H1 (cell line): ENCODE measurements at regions not wholly inside any gene's neighbourhood (a gene's known extent, or its start where the extent isn't known, plus 50 kb on each side); places are given as distances from the start of the nearest gene placed in this dataset.
A peak's percentile ranks its signal among the peaks of the same experiment; 100 is the strongest.

Experiments
- CBX8 ChIP-seq: fragments of 300-800, 300-1000 bp; sonication (generic); IDR thresholded peaks from 2 replicates; pipeline ENCODE4 v1.7.1; 2016; ENCODE audit warnings: low read depth, low read length, borderline replicate concordance
- CHD1 ChIP-seq: IDR thresholded peaks from 2 replicates; pipeline ENCODE4 v1.6.1; 2012; ENCODE audit warnings: low read depth, low read length, improper control_type of control experiment
- CHD2 ChIP-seq: IDR thresholded peaks from 2 replicates; pipeline ENCODE4 v1.6.1; 2012; ENCODE audit warnings: low read length, improper control_type of control experiment
- PHF8 ChIP-seq: fragments of 200-600 bp; sonication (generic); conservative IDR thresholded peaks from 2 replicates; pipeline ENCODE4 v1.7.1; 2012; ENCODE audit warnings: low read depth, mild to moderate bottlenecking, inconsistent platforms, low read length, moderate library complexity
- RAD21 ChIP-seq, 2 experiments: IDR thresholded peaks in 1 of 2; conservative IDR thresholded peaks in 1 of 2; 2 replicates each; pipeline ENCODE4 v1.6.1; 2011; ENCODE audit warnings: low read depth in 2 of 2, low read length in 2 of 2, improper control_type of control experiment in 1 of 2, inconsistent platforms in 1 of 2, mild to moderate bottlenecking in 1 of 2, moderate library complexity in 1 of 2
- TBP ChIP-seq: IDR thresholded peaks from 2 replicates; pipeline ENCODE4 v1.6.1; 2011; ENCODE audit warnings: low read depth, low read length, improper control_type of control experiment
- TCF12 ChIP-seq: IDR thresholded peaks from 2 replicates; pipeline ENCODE4 v1.6.1; 2011; ENCODE audit warnings: low read depth, mild to moderate bottlenecking, low read length
- TF ChIP-seq, protein P1 (sequence below), 3 experiments: IDR thresholded peaks; 1 replicate in 2 of 3; 2 replicates in 1 of 3; pipeline versions ENCODE4 v1.5.1 to v1.6.1; 2011; ENCODE audit warnings: low read length in 3 of 3, mild to moderate bottlenecking in 3 of 3, inconsistent platforms in 2 of 3, low read depth in 1 of 3, moderate library complexity in 1 of 3; ENCODE audit not compliant: insufficient read depth in 1 of 3; ENCODE audit errors: control extremely low read depth in 1 of 3
- TF ChIP-seq, protein P2 (sequence below): fragments of 300-600 bp; sonication (generic); IDR thresholded peaks from 2 replicates; pipeline ENCODE4 v1.7.1; 2012; ENCODE audit warnings: low read length, moderate library complexity, mild to moderate bottlenecking, inconsistent platforms; ENCODE audit not compliant: insufficient replicate concordance

DNA sequence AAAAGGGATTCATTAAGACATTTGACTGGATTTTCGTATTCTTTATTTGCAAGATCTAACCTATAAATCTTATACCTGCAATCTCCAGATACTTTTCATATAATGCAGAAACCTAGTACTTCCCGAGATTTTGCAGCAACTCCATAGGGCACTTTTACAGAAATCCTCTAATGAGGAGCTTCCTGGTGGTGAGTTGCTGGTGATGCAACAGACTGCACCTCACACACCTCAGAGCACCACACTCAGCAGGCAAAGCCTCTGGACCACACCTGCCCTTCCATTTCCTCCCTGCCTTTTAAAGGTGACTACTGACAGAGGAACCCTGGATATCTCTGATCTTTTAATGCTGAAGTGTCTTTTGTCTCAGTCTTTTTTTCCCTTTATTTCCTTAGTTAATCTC is 289.4 kb downstream of the TRAM1L1 start (continued):
- TF ChIP-seq PHF8 = no peak
- TF ChIP-seq TBP = no peak
- TF ChIP-seq, protein P1, sequence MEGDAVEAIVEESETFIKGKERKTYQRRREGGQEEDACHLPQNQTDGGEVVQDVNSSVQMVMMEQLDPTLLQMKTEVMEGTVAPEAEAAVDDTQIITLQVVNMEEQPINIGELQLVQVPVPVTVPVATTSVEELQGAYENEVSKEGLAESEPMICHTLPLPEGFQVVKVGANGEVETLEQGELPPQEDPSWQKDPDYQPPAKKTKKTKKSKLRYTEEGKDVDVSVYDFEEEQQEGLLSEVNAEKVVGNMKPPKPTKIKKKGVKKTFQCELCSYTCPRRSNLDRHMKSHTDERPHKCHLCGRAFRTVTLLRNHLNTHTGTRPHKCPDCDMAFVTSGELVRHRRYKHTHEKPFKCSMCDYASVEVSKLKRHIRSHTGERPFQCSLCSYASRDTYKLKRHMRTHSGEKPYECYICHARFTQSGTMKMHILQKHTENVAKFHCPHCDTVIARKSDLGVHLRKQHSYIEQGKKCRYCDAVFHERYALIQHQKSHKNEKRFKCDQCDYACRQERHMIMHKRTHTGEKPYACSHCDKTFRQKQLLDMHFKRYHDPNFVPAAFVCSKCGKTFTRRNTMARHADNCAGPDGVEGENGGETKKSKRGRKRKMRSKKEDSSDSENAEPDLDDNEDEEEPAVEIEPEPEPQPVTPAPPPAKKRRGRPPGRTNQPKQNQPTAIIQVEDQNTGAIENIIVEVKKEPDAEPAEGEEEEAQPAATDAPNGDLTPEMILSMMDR (IDR thresholded peaks at IDR 0.05; ENCODE audit: control extremely low read depth in 1 of 3, insufficient read depth in 1 of 3, low read depth in 1 of 3, low read length in 3 of 3) = peak in 2 of 3 experiments; percentile 35 to 48; a peak in 2 of 4 replicates
- TF ChIP-seq TCF12 = no peak
- TF ChIP-seq CHD1 = no peak
- TF ChIP-seq CHD2 = no peak
- peak; percentile 11 to 41; a peak in 3 of 4 replicates for TF ChIP-seq RAD21 (IDR thresholded peaks at IDR 0.05 in 1 of 2, conservative IDR thresholded peaks at IDR 0.05 in 1 of 2; ENCODE audit: low read depth in 2 of 2, low read length in 2 of 2)
- TF ChIP-seq, protein P2, sequence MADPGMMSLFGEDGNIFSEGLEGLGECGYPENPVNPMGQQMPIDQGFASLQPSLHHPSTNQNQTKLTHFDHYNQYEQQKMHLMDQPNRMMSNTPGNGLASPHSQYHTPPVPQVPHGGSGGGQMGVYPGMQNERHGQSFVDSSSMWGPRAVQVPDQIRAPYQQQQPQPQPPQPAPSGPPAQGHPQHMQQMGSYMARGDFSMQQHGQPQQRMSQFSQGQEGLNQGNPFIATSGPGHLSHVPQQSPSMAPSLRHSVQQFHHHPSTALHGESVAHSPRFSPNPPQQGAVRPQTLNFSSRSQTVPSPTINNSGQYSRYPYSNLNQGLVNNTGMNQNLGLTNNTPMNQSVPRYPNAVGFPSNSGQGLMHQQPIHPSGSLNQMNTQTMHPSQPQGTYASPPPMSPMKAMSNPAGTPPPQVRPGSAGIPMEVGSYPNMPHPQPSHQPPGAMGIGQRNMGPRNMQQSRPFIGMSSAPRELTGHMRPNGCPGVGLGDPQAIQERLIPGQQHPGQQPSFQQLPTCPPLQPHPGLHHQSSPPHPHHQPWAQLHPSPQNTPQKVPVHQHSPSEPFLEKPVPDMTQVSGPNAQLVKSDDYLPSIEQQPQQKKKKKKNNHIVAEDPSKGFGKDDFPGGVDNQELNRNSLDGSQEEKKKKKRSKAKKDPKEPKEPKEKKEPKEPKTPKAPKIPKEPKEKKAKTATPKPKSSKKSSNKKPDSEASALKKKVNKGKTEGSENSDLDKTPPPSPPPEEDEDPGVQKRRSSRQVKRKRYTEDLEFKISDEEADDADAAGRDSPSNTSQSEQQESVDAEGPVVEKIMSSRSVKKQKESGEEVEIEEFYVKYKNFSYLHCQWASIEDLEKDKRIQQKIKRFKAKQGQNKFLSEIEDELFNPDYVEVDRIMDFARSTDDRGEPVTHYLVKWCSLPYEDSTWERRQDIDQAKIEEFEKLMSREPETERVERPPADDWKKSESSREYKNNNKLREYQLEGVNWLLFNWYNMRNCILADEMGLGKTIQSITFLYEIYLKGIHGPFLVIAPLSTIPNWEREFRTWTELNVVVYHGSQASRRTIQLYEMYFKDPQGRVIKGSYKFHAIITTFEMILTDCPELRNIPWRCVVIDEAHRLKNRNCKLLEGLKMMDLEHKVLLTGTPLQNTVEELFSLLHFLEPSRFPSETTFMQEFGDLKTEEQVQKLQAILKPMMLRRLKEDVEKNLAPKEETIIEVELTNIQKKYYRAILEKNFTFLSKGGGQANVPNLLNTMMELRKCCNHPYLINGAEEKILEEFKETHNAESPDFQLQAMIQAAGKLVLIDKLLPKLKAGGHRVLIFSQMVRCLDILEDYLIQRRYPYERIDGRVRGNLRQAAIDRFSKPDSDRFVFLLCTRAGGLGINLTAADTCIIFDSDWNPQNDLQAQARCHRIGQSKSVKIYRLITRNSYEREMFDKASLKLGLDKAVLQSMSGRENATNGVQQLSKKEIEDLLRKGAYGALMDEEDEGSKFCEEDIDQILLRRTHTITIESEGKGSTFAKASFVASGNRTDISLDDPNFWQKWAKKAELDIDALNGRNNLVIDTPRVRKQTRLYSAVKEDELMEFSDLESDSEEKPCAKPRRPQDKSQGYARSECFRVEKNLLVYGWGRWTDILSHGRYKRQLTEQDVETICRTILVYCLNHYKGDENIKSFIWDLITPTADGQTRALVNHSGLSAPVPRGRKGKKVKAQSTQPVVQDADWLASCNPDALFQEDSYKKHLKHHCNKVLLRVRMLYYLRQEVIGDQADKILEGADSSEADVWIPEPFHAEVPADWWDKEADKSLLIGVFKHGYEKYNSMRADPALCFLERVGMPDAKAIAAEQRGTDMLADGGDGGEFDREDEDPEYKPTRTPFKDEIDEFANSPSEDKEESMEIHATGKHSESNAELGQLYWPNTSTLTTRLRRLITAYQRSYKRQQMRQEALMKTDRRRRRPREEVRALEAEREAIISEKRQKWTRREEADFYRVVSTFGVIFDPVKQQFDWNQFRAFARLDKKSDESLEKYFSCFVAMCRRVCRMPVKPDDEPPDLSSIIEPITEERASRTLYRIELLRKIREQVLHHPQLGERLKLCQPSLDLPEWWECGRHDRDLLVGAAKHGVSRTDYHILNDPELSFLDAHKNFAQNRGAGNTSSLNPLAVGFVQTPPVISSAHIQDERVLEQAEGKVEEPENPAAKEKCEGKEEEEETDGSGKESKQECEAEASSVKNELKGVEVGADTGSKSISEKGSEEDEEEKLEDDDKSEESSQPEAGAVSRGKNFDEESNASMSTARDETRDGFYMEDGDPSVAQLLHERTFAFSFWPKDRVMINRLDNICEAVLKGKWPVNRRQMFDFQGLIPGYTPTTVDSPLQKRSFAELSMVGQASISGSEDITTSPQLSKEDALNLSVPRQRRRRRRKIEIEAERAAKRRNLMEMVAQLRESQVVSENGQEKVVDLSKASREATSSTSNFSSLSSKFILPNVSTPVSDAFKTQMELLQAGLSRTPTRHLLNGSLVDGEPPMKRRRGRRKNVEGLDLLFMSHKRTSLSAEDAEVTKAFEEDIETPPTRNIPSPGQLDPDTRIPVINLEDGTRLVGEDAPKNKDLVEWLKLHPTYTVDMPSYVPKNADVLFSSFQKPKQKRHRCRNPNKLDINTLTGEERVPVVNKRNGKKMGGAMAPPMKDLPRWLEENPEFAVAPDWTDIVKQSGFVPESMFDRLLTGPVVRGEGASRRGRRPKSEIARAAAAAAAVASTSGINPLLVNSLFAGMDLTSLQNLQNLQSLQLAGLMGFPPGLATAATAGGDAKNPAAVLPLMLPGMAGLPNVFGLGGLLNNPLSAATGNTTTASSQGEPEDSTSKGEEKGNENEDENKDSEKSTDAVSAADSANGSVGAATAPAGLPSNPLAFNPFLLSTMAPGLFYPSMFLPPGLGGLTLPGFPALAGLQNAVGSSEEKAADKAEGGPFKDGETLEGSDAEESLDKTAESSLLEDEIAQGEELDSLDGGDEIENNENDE = no peak
- no peak for TF ChIP-seq CBX8
